Cerebellar nuclear complex (tissue), 1 donor: ENCODE measurements at regions not wholly inside any gene's neighbourhood (a gene's known extent, or its start where the extent isn't known, plus 50 kb on each side); places are given as distances from the start of the nearest gene placed in this dataset.

Experiments used
- DNase-seq, 2 experiments: peaks; one replicate each; lab custom pipeline; 2025; lab: John Stamatoyannopoulos, UW

DNA sequence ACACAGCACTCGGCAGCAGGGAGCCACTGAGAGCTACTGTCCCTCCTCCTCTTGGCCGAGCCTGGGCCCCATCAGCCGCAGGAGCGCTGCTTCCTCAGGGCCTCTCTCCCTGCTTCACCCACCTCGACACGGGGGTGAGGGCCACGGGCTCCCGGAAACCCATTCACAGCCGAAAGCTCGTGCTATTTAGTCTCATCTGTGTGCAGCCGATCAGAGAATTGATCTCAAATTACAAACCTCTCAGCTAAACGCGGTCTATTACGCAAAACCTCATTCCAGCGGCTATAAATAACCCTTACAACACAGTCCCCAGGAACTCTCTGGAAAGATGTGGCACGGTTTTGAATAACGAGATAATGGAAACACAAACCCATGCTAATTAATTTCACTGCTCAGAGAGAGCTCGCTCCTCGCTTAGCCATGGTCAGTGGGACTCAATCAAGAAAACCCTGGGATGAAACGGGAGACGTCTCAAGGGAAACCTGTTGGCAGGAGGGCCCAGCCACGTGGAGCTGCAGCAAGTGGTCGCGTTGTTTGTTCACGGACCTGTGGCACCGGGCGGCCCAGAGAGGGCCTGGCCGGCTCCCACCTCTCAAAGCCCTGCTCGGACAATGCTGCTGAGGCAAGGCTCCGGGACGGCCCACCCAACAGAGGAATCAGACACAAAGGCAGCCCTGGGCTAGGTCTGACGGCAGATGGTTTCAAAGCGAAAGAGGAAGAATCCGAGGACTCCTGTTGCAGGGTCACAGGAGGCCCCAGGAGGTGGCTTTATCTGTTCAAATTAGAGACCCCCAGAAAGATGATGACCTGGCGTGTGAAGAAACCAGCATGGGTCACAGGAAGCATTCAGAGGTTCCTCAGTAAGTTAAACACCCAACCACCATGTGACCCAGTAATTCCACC, 210.5 kb downstream of the CTTN start:
- DNase-seq: no peak

DNA sequence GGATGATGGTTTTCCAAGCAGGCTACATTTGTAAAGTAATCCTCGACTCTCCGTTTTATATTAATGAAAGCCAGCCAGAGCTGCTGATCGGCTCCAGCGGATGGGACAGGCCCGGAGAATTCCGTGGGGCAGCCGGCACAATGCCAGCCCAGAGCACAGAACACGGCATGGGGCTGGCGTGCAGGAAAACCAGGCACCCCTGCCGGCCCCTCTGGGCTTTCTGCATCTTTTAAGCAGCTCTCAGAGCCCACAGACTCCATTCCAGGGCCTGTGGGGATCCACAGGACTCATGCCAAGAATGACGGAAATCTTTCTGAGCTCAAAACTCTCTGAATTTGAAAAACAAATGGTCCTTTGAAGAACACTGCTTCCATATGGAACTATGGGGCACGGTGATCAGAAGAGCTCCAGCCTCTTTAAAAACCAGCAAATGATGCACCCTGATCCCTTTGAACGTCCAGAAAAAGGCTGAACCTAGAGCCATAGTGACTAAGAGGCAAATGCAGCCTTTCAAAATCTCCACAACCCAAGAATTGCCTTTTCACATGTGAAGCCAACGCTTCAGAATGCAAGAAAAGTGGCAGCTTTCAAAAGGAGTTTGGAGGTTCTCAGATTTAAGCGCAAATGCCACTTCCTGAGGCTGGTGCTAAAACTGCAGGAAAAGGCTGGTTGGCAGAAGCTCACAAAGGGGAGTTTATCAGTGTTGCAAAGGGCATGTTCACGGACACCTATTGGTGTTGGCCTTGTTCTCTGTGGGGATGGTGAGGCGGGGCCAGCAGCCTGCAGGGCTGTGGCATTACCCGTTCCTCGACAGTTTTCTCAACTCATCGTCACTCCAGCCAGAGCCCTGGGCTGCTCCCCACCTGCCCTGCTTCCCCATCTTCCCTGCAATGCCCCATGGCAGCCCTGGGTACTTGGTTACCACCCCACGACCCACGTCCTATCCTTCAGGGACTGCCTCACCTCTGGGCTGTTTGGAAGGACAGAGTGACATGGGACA, 212.5 kb downstream of the CTTN start:
- DNase-seq: no peak

DNA sequence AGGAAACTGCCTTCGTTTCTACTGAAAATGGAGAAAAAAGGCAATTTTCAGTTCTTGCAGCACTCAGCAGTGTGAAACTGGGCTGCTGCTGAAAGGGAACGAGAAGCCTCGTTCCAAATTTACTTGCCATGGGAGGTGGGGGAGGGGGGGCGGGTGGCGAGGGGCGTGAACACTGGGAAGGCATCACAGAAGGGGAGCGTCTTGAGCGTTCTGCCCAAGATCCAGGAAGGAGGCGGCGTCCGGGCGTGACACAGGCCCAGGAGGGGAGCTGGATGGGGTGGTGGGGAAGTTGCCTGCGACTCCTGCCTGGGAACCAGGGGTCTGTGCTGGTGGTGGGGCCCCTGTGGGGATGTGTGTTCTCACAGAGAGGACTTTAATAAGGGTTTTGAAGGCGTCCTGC, 213.5 kb downstream of the CTTN start:
- DNase-seq: no peak

DNA sequence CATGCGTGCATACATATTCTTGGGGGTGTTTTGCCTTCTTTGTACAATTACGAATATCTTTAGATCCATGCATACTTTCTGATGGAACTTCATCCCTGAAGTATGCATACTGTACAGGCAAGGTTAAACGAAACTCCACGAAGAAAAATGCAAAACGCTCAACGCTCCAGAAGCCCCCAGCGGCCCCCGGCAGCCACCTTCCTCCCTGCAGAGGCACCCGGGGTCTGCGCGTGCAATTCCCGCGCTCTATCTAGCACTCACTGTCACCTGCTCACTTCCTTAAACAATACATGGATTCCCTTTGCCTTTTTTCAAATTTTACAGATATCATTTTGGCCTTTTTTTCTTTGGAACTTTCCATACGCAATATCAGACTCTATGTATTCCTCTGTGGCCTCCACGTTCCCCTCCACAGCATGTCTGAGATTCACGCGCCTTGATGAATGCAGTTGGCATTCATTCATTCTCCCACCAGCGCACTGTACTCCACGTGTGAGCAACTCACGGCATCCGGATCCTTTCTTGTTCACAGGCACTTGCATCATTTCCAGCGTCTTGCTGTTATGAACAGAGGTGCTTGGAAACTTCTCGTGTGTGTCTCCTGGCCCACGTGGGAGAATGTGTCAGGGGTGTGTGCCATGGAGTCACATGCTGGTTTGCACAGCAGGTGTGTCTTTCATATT, 214.3 kb downstream of the CTTN start:
- DNase-seq: no peak

DNA sequence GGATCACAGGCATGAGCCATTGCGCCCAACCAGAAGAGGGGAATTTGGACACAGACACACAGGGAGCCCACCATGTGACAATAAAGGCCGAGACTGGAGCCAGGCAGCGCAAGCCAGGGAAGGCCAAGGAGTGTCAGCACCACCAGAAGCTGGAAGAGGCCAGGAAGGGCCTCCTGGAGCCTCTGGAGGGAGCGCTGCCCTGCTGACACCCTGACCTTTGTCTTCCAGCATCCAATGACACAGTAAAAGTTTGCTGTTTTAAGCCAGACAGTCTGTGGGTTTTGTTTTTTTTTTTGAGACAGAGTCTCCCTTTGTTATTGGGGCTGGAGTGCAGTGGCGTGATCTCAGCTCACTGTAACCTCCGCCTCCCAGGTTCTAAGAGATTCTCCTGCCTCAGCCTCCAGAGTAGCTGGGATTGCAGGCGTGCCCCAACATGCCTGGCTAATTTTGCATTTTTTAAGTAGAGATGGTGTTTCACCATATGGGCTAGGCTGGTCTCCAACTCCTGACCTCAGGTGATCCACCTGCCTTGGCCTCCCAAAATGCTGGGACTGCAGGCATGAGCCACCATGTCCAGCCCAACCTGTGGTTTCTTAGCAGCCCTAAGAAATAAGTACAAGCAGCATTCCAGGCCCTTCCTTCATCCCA, 215.8 kb downstream of the CTTN start:
- no peak for DNase-seq

DNA sequence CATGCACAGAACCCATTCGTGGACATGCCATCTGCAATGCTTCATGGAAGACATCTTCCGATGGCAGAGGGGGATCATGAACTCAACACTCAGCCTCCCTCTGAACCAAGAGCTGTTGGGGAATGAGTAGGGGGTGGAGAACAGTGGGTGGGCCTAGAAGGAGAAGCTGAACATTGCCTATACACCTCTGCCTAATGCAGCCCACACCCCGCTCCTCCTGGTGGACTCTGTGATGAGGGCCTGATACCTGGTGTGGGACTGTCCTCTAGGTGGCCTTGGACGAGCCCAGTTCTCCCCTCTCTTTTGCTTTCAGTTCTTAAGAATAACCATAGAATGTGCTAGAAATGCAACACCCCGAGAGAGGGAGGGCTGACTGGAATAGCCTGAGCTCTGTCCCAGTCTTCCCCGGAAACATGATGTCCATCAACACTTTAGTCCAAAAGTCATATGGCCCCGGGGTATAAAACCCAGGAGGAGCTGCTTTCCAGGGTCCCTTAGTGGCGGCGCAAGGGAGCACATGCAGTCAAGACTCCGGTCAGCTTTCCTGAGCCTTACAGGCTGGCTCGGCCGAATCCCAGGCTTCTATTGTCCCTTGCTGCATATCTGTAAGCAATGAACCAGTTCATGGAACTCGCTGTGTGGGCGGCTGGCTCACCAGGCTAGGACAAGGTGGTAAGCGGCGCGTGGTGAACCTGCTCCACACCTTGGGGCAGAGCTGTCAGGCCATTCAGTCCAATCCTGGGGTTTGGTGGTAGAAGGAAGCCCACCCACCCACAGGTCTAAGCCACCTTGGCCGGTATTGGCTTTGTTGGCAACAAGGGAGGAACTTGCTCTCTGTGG, 216.9 kb downstream of the CTTN start:
- no peak for DNase-seq

DNA sequence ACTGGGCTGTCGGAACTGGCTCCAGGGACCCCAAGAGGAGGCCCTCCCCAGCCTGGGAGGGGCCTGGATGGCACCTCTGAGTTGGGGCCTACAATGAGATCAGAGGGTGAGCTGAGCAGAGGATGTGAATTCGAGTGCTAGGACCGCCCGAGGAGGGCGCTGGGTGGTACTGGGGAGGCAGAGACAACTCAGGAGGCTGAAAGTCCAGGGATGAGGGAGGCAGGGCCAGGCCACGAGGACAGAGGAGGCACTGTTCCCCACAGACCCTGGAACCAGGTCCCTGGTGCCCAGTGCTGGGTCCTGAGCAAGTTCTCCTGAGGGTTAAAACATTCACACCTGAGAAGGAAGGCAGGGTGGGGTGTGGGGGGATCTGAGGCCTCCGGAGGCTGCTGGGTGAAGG, 218.0 kb downstream of the CTTN start:
- DNase-seq: no peak

DNA sequence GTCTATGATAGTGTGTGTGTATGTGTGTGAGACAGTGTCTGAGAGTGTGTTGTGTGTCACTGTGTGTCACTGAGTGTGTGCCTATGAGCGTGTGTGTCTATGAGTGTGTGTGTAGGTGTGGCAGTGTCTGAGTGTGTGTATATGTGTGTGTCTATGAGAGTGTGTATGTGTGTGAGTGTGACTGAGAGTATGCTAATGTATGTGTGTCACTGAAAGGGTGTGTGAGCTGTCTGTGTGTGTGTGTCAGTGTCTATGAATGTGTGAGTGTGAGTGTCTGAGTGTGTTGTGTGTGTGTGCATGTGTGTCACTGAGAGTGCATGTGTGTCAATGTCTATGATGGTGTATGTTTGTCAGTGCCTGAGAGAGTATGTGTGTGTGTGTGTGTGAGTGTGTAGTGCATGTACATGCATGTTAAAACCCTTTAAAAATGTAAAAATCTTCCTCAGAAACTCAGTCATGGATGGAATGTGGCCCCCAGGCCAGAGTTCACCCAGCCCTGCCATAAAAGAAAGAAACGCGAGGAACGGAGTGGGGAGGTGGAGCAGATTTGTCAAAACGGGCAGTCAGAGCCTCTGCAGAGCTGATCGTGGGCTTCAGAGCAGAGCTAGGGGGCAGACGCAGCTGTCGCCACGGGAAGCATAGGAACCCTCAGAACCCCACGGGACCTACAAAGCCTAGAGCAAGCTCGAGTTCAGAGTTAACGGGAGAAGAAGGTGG, 218.8 kb downstream of the CTTN start:
- no peak for DNase-seq

DNA sequence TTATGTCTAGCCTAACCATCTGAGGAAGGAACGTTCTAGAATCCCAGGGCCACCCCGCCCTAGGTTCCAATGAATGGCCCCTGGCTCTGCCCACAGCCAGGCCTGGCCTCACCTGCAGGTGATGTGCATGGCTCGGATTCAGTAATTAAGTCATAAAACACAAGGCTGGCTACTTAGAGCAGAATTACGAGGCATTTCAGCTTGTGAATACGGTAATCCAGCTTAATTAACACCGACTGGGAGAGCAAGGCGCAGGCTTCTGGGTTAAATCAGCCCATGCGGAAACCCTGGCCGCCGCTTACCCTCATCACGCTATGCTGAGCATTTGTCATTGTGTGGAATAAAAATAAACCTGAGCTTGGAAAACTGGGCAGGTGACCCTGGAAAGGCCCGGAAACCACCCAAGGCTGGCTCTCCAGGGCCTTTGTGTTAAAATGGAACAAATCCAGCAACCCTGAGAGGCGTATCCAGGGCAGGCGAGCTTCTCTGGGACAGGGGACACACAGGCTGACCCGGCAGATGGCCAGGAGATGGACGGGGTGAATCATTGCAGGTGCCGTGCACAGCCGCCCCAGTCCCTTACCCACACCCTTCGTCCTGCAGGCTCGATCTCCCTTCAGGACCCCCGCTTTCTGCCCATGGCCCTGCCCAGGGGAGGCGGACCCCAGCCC, 220.2 kb downstream of the CTTN start:
- DNase-seq: no peak

DNA sequence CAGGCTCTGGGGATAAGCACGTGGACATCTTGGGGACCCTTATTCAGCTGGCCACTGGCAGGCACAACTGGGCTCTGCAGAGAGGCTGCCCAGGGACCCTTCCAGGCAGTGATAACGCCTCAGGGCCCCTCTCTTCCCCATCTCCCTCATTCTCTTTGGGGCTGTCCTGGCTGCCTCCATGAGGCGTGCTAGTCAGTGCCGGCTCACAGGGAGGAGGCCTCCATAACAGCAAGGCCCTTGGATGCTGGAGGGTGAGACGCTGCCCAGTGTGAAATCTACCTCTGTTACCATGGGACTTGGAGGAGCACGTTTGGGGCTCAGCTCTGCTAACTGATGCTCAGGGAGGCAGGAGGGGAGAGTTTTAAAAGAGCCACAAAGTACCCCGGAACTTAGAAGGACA, 221.3 kb downstream of the CTTN start:
- no peak for DNase-seq

DNA sequence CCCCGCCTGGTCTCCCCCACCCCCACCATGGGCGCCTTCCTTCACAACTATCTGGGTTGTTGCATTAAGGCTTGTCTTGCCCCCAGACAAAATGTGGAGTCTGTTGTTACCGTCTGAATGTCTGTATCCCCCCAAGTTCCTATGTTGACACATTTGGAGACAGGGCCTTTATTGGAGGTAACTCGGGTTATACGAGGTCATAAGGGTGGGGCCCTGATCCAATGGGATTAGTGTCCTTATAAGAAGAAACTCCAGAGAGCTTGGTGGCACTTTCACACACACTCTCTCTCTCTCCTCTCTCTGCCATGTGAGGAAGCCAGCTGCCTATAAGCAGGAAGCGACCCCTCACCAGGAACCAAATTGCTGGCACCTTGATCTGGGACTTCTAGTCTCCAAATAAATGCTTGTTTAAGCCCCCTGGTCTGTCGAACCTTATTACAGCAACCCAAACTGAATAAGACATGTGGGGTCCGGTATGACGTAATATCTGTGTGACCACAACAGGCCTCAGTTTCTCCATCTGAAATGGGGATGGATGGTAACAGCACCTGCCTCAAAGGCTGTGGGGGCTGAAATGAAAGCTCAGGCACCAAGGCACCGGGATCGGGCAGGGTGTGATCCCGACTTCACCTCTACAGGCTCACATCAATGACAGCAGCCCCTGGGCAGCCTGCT, 222.3 kb downstream of the CTTN start:
- DNase-seq: no peak

DNA sequence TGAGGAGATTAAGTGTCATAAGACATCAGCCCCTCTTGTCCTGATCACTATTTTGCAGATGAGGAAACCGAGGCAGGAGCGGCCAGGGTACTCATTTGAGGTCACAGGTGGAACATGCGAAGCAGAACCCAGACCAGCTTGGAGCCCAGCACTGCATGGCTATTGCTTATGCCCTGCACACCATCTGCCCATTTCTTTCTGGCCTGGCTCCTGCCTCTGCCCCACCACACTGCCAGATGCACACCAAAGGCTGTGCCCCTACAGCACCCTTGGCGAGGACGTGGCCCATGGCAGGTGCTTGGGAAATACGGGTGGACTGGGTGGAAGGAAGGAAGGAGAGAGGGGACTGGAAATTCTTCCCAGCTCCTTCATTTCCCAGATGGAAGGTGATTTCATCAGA, 222.9 kb downstream of the CTTN start:
- no peak for DNase-seq

DNA sequence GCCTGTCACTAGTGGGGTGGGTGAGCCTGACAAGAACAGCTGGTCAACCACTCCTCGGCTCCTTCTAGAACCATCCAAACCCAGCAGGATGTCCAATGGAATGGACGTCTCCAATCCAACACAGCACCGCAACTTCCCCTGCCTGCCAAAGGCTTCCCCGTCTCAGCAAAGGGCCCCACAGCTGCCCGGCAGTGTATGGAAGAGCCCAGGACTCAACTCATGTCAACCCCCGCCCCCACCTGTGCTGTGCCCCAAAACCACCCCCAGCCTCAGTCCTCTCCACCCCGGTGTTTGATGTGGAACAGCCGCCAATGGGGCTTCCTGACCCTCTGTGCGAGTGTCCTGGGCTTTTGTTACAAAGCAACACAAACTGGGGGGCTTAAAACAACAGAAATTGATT, 223.8 kb downstream of the CTTN start:
- DNase-seq: no peak

DNA sequence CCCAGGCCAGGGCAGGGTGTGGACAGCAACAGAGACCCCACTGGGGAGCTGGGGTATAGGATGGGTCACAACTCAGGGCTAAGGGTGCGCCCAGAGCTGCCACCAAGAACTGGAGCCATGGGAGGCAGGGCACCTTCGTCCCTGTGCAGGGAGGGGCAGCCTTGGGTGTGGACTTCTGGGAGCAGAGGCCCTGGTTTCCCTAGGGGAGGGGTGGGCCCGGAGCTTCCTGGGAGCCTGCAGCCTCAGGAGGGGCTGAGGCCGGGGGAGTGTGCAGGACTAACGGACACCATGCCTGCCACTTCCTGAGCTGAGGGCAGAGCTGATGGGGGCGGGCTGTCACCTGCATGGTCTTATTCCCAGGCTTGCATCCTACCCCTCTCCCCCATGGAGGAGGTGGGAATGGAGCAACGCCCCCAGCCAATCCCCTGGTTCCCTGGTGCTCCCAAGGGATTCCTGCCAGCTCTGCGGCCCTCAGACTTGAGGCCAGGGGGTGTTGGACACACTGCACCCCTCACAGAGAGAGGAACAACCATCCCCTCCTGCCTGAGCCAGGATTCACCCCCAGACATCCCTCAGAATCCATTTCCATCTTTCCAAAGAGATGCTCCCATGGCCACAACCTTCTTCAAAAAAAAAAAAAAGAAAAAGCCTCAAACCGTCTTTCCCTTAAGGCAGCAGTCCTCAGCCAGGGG, 225.7 kb downstream of the CTTN start:
- DNase-seq: no peak

DNA sequence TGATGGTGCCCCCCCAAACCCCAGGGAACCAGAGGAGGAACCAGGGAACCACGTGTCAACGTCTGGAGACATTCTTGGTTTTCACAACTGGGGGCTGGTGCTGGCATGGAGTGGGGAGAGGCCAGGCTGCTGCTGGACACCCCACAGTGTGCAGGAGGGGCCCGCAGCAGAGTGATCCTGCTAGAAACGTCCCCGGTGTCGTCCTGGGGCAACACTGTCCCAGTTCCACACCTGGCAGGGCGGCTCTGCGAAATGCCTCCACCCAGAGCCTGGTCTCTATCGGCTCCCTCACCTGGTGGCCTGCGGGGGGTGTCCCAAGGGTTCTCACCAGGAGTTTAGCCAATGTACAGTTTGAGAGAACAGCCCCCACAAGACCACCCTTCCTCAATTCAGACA, 226.3 kb downstream of the CTTN start:
- no peak for DNase-seq

DNA sequence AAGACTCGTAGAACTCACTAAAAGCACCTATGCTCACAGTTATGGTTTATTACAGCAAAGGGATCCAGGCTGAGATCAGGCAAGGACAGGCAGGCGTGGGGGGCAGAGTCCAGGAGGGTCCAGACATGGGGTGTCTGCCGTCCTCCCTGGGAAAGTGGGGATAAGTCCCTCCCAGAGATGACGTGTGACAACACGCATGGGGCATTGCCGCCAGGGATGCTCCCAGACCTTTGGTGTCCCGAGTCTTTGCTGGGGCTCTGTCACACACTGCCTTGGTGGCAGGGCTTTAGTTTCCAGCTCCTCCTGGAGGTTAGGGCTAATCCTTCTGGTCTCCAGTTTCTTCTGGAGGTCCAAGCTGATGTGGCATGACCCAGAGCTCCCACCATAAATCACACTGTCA, 226.7 kb downstream of the CTTN start:
- no peak for DNase-seq

DNA sequence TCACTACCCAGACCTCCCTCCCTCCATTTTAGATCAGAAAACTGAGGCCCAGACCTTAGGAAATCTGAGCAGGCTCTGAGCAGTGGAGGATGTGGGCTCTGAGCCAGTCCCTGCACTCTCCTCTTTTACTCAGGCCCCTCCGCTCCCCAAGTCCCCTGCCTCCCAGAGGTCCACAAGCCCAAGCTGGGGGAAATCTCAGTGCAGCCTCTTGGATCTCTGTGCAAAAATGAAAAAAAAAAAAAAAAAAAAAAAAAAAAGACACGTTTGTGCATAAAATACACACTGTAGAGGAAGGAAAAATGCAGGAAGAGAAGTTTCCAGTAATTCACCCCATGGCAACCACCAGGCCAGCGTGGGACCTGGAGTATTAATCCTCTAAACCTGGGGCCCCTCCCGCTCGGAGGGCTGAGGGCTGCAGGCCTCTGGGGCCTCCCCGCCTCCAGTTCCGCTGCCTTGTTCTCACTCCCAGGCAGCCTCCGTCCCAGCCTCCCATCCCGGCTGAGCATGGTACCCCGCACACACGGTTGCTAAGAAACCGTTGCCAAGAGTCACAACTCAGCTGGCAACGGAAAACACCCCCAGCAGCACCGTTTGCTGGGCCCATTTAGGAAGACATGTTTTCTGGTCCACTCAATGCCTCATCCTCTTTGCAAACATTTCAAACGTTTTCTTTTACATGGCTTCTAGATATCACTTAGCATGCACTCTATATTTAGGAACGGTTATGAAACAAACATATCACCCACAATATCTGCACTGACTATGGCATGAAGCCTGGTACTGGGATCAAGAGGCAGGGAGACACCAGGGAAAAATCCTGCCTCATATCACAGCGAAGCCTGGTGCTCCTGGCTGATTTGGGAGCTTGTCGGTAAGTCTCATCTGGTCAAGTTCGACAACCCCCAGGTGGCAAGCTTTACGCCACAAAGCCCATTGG, 227.5 kb downstream of the CTTN start:
- DNase-seq: no peak
